Neuronal stem cell (in vitro differentiated cells): ENCODE measurements at regions not wholly inside any gene's neighbourhood (a gene's known extent, or its start where the extent isn't known, plus 50 kb on each side); places are given as distances from the start of the nearest gene placed in this dataset.
"Not testable (repeated sequence)": the region's sequence is repeated elsewhere in the genome, so short reads cannot be mapped to it uniquely, and the experiment has no call there.

ENCODE experiments used
- DNase-seq: peaks from one replicate; pipeline ENCODE4 v3.0.0-alpha.2; 2013; ENCODE audit warnings: low spot score
- H2AFZ ChIP-seq: one replicate; pipeline ENCODE4 v1.6.1; 2013; ENCODE audit warnings: mild to moderate bottlenecking, low read length, inconsistent platforms
- H2AK5ac ChIP-seq: 2 replicates; pipeline ENCODE4 v1.6.1; 2013; ENCODE audit warnings: low read depth, mild to moderate bottlenecking, inconsistent platforms, low read length, moderate library complexity, mixed read lengths
- H2BK120ac ChIP-seq: 2 replicates; pipeline ENCODE4 v1.6.1; 2013; ENCODE audit warnings: low read depth, mild to moderate bottlenecking, inconsistent platforms, low read length, moderate library complexity, mixed read lengths
- H2BK12ac ChIP-seq: one replicate; pipeline ENCODE4 v1.6.1; 2013; ENCODE audit warnings: low read length, inconsistent platforms
- H2BK15ac ChIP-seq: 2 replicates; pipeline ENCODE4 v1.6.1; 2013; ENCODE audit warnings: mild to moderate bottlenecking, low read length, inconsistent platforms, mixed read lengths
- H2BK5ac ChIP-seq: one replicate; pipeline ENCODE4 v1.6.1; 2013; ENCODE audit warnings: inconsistent platforms, mild to moderate bottlenecking, low read length, moderate library complexity
- H3K14ac ChIP-seq: one replicate; pipeline ENCODE4 v1.6.1; 2013; ENCODE audit warnings: low read length, inconsistent platforms
- H3K18ac ChIP-seq: 2 replicates; pipeline ENCODE4 v1.6.1; 2013; ENCODE audit warnings: low read length, inconsistent platforms
- H3K23ac ChIP-seq: 2 replicates; pipeline ENCODE4 v1.6.1; 2013; ENCODE audit warnings: low read depth, mild to moderate bottlenecking, mixed read lengths, low read length, inconsistent platforms; ENCODE audit not compliant: poor library complexity
- H3K27ac ChIP-seq: replicated peaks from 3 replicates; pipeline ENCODE4 v1.5.1; 2013; ENCODE audit warnings: low read length, inconsistent platforms
- H3K27me3 ChIP-seq, 3 experiments: 2 replicates each; pipeline ENCODE4 v1.6.1; 2013; ENCODE audit warnings: low read length in 3 of 3, mild to moderate bottlenecking in 2 of 3, inconsistent platforms in 1 of 3, low read depth in 1 of 3, mixed read lengths in 1 of 3, moderate library complexity in 1 of 3; ENCODE audit not compliant: control insufficient read depth in 3 of 3, insufficient read depth in 3 of 3
- H3K36me3 ChIP-seq, 2 donors: replicated peaks in 1 of 2; 2 replicates each; pipeline ENCODE4 v1.6.1; 2013; ENCODE audit warnings: low read length in 2 of 2; ENCODE audit not compliant: control insufficient read depth in 2 of 2, insufficient read depth in 2 of 2
- H3K4ac ChIP-seq: 2 replicates; pipeline ENCODE4 v1.6.1; 2013; ENCODE audit warnings: inconsistent platforms, mild to moderate bottlenecking, low read length, moderate library complexity
- H3K4me1 ChIP-seq, 2 donors: 1 replicate in 1 of 2; 2 replicates in 1 of 2; pipeline ENCODE4 v1.6.1; 2013; ENCODE audit warnings: low read length in 2 of 2, low read depth in 1 of 2; ENCODE audit not compliant: control insufficient read depth in 2 of 2, insufficient read depth in 1 of 2
- H3K4me2 ChIP-seq: one replicate; pipeline ENCODE4 v1.6.1; 2013; ENCODE audit warnings: mild to moderate bottlenecking, low read length, inconsistent platforms; ENCODE audit not compliant: insufficient read depth, poor library complexity, severe bottlenecking
- H3K4me3 ChIP-seq, 2 donors: 2 replicates each; pipeline ENCODE4 v1.5.1; 2013; ENCODE audit warnings: low read length in 2 of 2, mild to moderate bottlenecking in 2 of 2, inconsistent platforms in 1 of 2, moderate library complexity in 1 of 2
- H3K79me1 ChIP-seq: one replicate; pipeline ENCODE4 v1.6.1; 2013; ENCODE audit warnings: low read depth, mild to moderate bottlenecking, inconsistent platforms, low read length, moderate library complexity
- H3K9ac ChIP-seq: one replicate; pipeline ENCODE4 v1.6.1; 2013; ENCODE audit warnings: mild to moderate bottlenecking, low read depth, low read length, inconsistent platforms; ENCODE audit not compliant: poor library complexity
- H3K9me3 ChIP-seq, 2 donors: replicated peaks in 1 of 2; 2 replicates each; pipeline versions ENCODE3 to v1.6.1; 2013; ENCODE audit warnings: low read length in 2 of 2, mild to moderate bottlenecking in 2 of 2, inconsistent platforms in 1 of 2, low read depth in 1 of 2, mixed read lengths in 1 of 2, moderate library complexity in 1 of 2; ENCODE audit not compliant: control insufficient read depth in 2 of 2, insufficient read depth in 1 of 2
- H4K8ac ChIP-seq: one replicate; pipeline ENCODE4 v1.6.1; 2013; ENCODE audit warnings: low read depth, mild to moderate bottlenecking, inconsistent platforms, low read length, moderate library complexity
- H4K91ac ChIP-seq: one replicate; pipeline ENCODE4 v1.6.1; 2013; ENCODE audit warnings: low read length, low read depth, mild to moderate bottlenecking, inconsistent platforms; ENCODE audit not compliant: poor library complexity
- WGBS, 2 donors: extraction: QIAGEN DNeasy Blood & Tissue Kit; methylation state at CpG; one replicate each; pipeline ENCODE4 v1.1.7; 2013; ENCODE audit warnings: missing lambda C conversion rate in 2 of 2, mixed read lengths in 1 of 2; ENCODE audit not compliant: insufficient read length in 2 of 2, insufficient replicate concordance in 1 of 2; ENCODE audit errors: extremely low coverage in 2 of 2; 5-methylcytosine and 5-hydroxymethylcytosine counted together

GRCh38 chr5:21547656-21548055 is 1305.5 kb downstream of the CDH12 start:
- H2AFZ ChIP-seq, H3K27me3 ChIP-seq, H3K18ac ChIP-seq, H2BK15ac ChIP-seq, H3K4ac ChIP-seq, DNase-seq, H4K91ac ChIP-seq, H3K79me1 ChIP-seq, H3K4me3 ChIP-seq, H4K8ac ChIP-seq, H2AK5ac ChIP-seq, H2BK5ac ChIP-seq, H3K27ac ChIP-seq, H3K4me2 ChIP-seq, H2BK120ac ChIP-seq, H3K4me1 ChIP-seq, H3K14ac ChIP-seq, H3K23ac ChIP-seq, H3K36me3 ChIP-seq, H3K9ac ChIP-seq, H3K9me3 ChIP-seq, H2BK12ac ChIP-seq: not testable (repeated sequence)
- no CpG with 5 or more reads among the region's 2 CpGs for WGBS, 2 donors

- not testable (repeated sequence) for H3K4me1 ChIP-seq, H4K8ac ChIP-seq, H4K91ac ChIP-seq, H3K36me3 ChIP-seq, H2BK12ac ChIP-seq, H3K27me3 ChIP-seq, H2BK5ac ChIP-seq, H2BK120ac ChIP-seq, H3K9ac ChIP-seq, H3K14ac ChIP-seq, H3K9me3 ChIP-seq, H3K4ac ChIP-seq, H3K4me2 ChIP-seq, H3K4me3 ChIP-seq, H2BK15ac ChIP-seq, H3K18ac ChIP-seq, H3K27ac ChIP-seq, DNase-seq, H2AK5ac ChIP-seq, H3K79me1 ChIP-seq, H3K23ac ChIP-seq, H2AFZ ChIP-seq
These were observed 1318.0 kb downstream of the CDH12 start for GRCh38 chr5:21535114-21535513.

- H3K4ac ChIP-seq, H3K4me1 ChIP-seq, H3K27me3 ChIP-seq, H2BK15ac ChIP-seq, H3K9ac ChIP-seq, H3K36me3 ChIP-seq, H3K18ac ChIP-seq, H3K23ac ChIP-seq, H2BK12ac ChIP-seq, H3K9me3 ChIP-seq, H2AK5ac ChIP-seq, H3K4me3 ChIP-seq, H2BK5ac ChIP-seq, H3K27ac ChIP-seq, DNase-seq, H3K4me2 ChIP-seq, H2AFZ ChIP-seq, H3K14ac ChIP-seq, H4K91ac ChIP-seq, H3K79me1 ChIP-seq, H2BK120ac ChIP-seq, H4K8ac ChIP-seq: not testable (repeated sequence)
- no CpG with 5 or more reads among the region's 2 CpGs for WGBS, 2 donors
These were observed 1332.0 kb downstream of the CDH12 start for GRCh38 chr5:21521157-21521556.

- H4K8ac ChIP-seq, H3K14ac ChIP-seq, H2BK120ac ChIP-seq, H3K4me2 ChIP-seq, H3K9ac ChIP-seq, H3K27me3 ChIP-seq, H3K36me3 ChIP-seq, H4K91ac ChIP-seq, DNase-seq, H3K27ac ChIP-seq, H2AFZ ChIP-seq, H3K4ac ChIP-seq, H3K18ac ChIP-seq, H2BK15ac ChIP-seq, H2BK12ac ChIP-seq, H2BK5ac ChIP-seq, H3K23ac ChIP-seq, H3K9me3 ChIP-seq, H2AK5ac ChIP-seq, H3K79me1 ChIP-seq, H3K4me1 ChIP-seq, H3K4me3 ChIP-seq: not testable (repeated sequence)
- no CpG with 5 or more reads among the region's 11 CpGs for WGBS, 2 donors
These were observed 1356.2 kb downstream of the CDH12 start for GRCh38 chr5:21496926-21497325.
